H9 (cell line): ENCODE measurements at regions not wholly inside any gene's neighbourhood (a gene's known extent, or its start where the extent isn't known, plus 50 kb on each side); places are given as distances from the start of the nearest gene placed in this dataset.

Experiments
- DNase-seq: peaks from one replicate; pipeline ENCODE4 v3.0.0-alpha.2; 2017
- H2AFZ ChIP-seq: one replicate; pipeline ENCODE4 v1.6.1; 2013; ENCODE audit warnings: mild to moderate bottlenecking, low read length, control low read depth, moderate library complexity
- H2AK5ac ChIP-seq: 2 replicates; pipeline ENCODE4 v1.6.1; 2013; ENCODE audit warnings: low read length, control low read depth, mixed read lengths; ENCODE audit not compliant: insufficient read length
- H2BK120ac ChIP-seq: one replicate; pipeline ENCODE4 v1.6.1; 2013; ENCODE audit warnings: low read depth, mild to moderate bottlenecking, low read length, control low read depth, inconsistent platforms; ENCODE audit not compliant: poor library complexity, severe bottlenecking
- H2BK12ac ChIP-seq: 2 replicates; pipeline ENCODE4 v1.6.1; 2013; ENCODE audit warnings: low read length, control low read depth, mixed read lengths, low read depth; ENCODE audit not compliant: insufficient read length
- H2BK15ac ChIP-seq: 2 replicates; pipeline ENCODE4 v1.6.1; 2013; ENCODE audit warnings: low read depth, low read length, control low read depth
- H2BK20ac ChIP-seq: one replicate; pipeline ENCODE4 v1.6.1; 2013; ENCODE audit warnings: low read depth, mild to moderate bottlenecking, low read length, control low read depth, inconsistent platforms; ENCODE audit not compliant: poor library complexity, severe bottlenecking
- H2BK5ac ChIP-seq: 2 replicates; pipeline ENCODE4 v1.6.1; 2013; ENCODE audit warnings: low read length, control low read depth, mixed read lengths; ENCODE audit not compliant: insufficient read length
- H3K14ac ChIP-seq: 2 replicates; pipeline ENCODE4 v1.6.1; 2013; ENCODE audit warnings: low read length, control low read depth; ENCODE audit not compliant: insufficient read depth
- H3K18ac ChIP-seq: 2 replicates; pipeline ENCODE4 v1.6.1; 2013; ENCODE audit warnings: low read depth, mild to moderate bottlenecking, mixed read lengths, low read length, control low read depth; ENCODE audit not compliant: insufficient read length
- H3K23ac ChIP-seq: 2 replicates; pipeline ENCODE4 v1.6.1; 2013; ENCODE audit warnings: low read length, control low read depth, mixed read lengths, low read depth; ENCODE audit not compliant: insufficient read length
- H3K23me2 ChIP-seq: 2 replicates; pipeline ENCODE4 v1.6.1; 2013; ENCODE audit warnings: low read depth, mild to moderate bottlenecking, mixed read lengths, low read length, control low read depth; ENCODE audit not compliant: insufficient read length, poor library complexity, severe bottlenecking
- H3K27ac ChIP-seq: 2 replicates; pipeline ENCODE4 v1.5.1; 2013; ENCODE audit warnings: low read length, control low read depth, mixed read lengths, low read depth; ENCODE audit not compliant: insufficient read length
- H3K27me3 ChIP-seq: 2 replicates; pipeline ENCODE4 v1.6.1; 2013; ENCODE audit warnings: low read length, control low read depth, inconsistent platforms; ENCODE audit not compliant: insufficient read depth
- H3K4ac ChIP-seq: 2 replicates; pipeline ENCODE4 v1.6.1; 2013; ENCODE audit warnings: low read depth, mild to moderate bottlenecking, control low read depth, inconsistent platforms, low read length, moderate library complexity
- H3K4me1 ChIP-seq: 2 replicates; pipeline ENCODE4 v1.6.1; 2013; ENCODE audit warnings: low read length, control low read depth, inconsistent platforms; ENCODE audit not compliant: insufficient read depth
- H3K4me2 ChIP-seq: 2 replicates; pipeline ENCODE4 v1.6.1; 2013; ENCODE audit warnings: low read length, control low read depth, mixed read lengths; ENCODE audit not compliant: insufficient read length, insufficient read depth
- H3K56ac ChIP-seq: 2 replicates; pipeline ENCODE4 v1.6.1; 2013; ENCODE audit warnings: low read depth, mild to moderate bottlenecking, mixed read lengths, low read length, control low read depth; ENCODE audit not compliant: insufficient read length
- H3K79me1 ChIP-seq: 2 replicates; pipeline ENCODE4 v1.6.1; 2013; ENCODE audit warnings: low read depth, mild to moderate bottlenecking, moderate library complexity, low read length, control low read depth, inconsistent platforms; ENCODE audit not compliant: insufficient read depth, poor library complexity, severe bottlenecking
- H3K79me2 ChIP-seq: 2 replicates; pipeline ENCODE4 v1.6.1; 2013; ENCODE audit warnings: low read length, control low read depth, inconsistent platforms; ENCODE audit not compliant: insufficient read depth
- H3K9ac ChIP-seq: 2 replicates; pipeline ENCODE4 v1.6.1; 2013; ENCODE audit warnings: low read length, control low read depth, mixed read lengths; ENCODE audit not compliant: insufficient read length; ENCODE audit errors: extremely low read depth
- H3K9me3 ChIP-seq: one replicate; pipeline ENCODE4 v1.6.1; 2013; ENCODE audit warnings: low read depth, low read length, inconsistent platforms; ENCODE audit not compliant: control insufficient read depth
- H3T11ph ChIP-seq: one replicate; pipeline ENCODE4 v1.6.1; 2013; ENCODE audit warnings: mild to moderate bottlenecking, low read length, control low read depth, inconsistent platforms
- H4K20me1 ChIP-seq: one replicate; pipeline ENCODE4 v1.6.1; 2013; ENCODE audit not compliant: control insufficient read depth, insufficient read length, insufficient read depth
- H4K5ac ChIP-seq: 2 replicates; pipeline ENCODE4 v1.6.1; 2013; ENCODE audit warnings: low read depth, mild to moderate bottlenecking, mixed read lengths, low read length, control low read depth; ENCODE audit not compliant: insufficient read length
- H4K8ac ChIP-seq: replicated peaks from 2 replicates; pipeline ENCODE4 v1.6.1; 2013; ENCODE audit warnings: low read length, control low read depth, mixed read lengths, low read depth; ENCODE audit not compliant: insufficient read length
- H4K91ac ChIP-seq: 2 replicates; pipeline ENCODE4 v1.6.1; 2013; ENCODE audit warnings: low read depth, mild to moderate bottlenecking, moderate library complexity, mixed read lengths, low read length, control low read depth; ENCODE audit not compliant: insufficient read length
- H3K27ac Mint-ChIP-seq, 3 experiments: 2 replicates in 2 of 3; 3 replicates in 1 of 3; pipeline ENCODE4 v1.8.0; 2020 to 2021; ENCODE audit warnings: mixed read lengths in 3 of 3, mild to moderate bottlenecking in 1 of 3, moderate library complexity in 1 of 3
- H3K27me3 Mint-ChIP-seq: 2 replicates; pipeline ENCODE4 v1.8.0; 2021; ENCODE audit warnings: low read depth, mild to moderate bottlenecking, moderate library complexity, mixed read lengths
- H3K36me3 Mint-ChIP-seq, 3 experiments: 2 replicates in 2 of 3; 3 replicates in 1 of 3; pipeline ENCODE4 v1.8.0; 2020 to 2021; ENCODE audit warnings: low read depth in 3 of 3, mixed read lengths in 3 of 3; ENCODE audit not compliant: insufficient read depth in 1 of 3
- H3K4me1 Mint-ChIP-seq, 2 experiments: 2 replicates each; pipeline ENCODE4 v1.8.0; 2020; ENCODE audit warnings: mixed read lengths in 2 of 2
- H3K4me3 Mint-ChIP-seq, 2 experiments: 2 replicates in 1 of 2; 3 replicates in 1 of 2; pipeline ENCODE4 v1.8.0; 2020 to 2021; ENCODE audit warnings: mild to moderate bottlenecking in 2 of 2, mixed read lengths in 2 of 2, moderate library complexity in 1 of 2
- H3K9me3 Mint-ChIP-seq, 2 experiments: 2 replicates in 1 of 2; 3 replicates in 1 of 2; pipeline ENCODE4 v1.8.0; 2020; ENCODE audit warnings: mild to moderate bottlenecking in 2 of 2, mixed read lengths in 2 of 2, moderate library complexity in 1 of 2
- CTCF ChIP-seq: fragments of 200-600 bp; sonication (generic); conservative IDR thresholded peaks from 3 replicates; pipeline ENCODE4 v1.8.0; 2021; ENCODE audit warnings: antibody characterized with exemption, mild to moderate bottlenecking
- WGBS: extraction: QIAGEN DNeasy Blood & Tissue Kit; methylation state at CpG from one replicate; pipeline ENCODE4 v1.1.7; 2013; ENCODE audit warnings: missing lambda C conversion rate, low lambda C conversion rate, mixed read lengths; ENCODE audit not compliant: insufficient read length; ENCODE audit errors: extremely low coverage; 5-methylcytosine and 5-hydroxymethylcytosine counted together

GRCh38 chr14:85442996-85443395 lies 86.9 kb upstream of the FLRT2 start:
- H3K56ac ChIP-seq, result no peak overlapping the region
- H2BK120ac ChIP-seq, result no peak overlapping the region
- H2BK12ac ChIP-seq, result no peak overlapping the region
- 0 out of 4 replicates have a peak, but pooled peaks cover 0 to 2% of the 10 kb centered on the region in 2 experiments for H3K4me1 Mint-ChIP-seq
- H4K5ac ChIP-seq, result no peak overlapping the region
- no peak overlapping the region for H2BK20ac ChIP-seq
- 0 out of 7 replicates have a peak, but pooled peaks cover 0 to 1% (median 0%) of the 10 kb centered on the region in 3 experiments for H3K36me3 Mint-ChIP-seq
- H4K20me1 ChIP-seq, result no peaks in the 10 kb centered on the region
- H2BK15ac ChIP-seq, result no peak overlapping the region
- H3K27ac Mint-ChIP-seq, result no peak overlapping the region
- H3T11ph ChIP-seq, result no peak overlapping the region
- no peak overlapping the region for H3K4me2 ChIP-seq
- no peak overlapping the region for H4K91ac ChIP-seq
- H3K18ac ChIP-seq, result no peak overlapping the region
- DNase-seq, result no peak
- H3K4me3 Mint-ChIP-seq, result no peak overlapping the region
- no peak for TF ChIP-seq CTCF
- H3K4me1 ChIP-seq, result no peaks in the 10 kb centered on the region
- H4K8ac ChIP-seq, result no peak overlapping the region
- peaks cover 0 to 2% of the 10 kb centered on the region in 2 experiments; a peak in 1 of 5 replicates for H3K9me3 Mint-ChIP-seq
- no peak overlapping the region for H3K14ac ChIP-seq
- H2BK5ac ChIP-seq, result no peak overlapping the region
- H3K9me3 ChIP-seq, result no peaks in the 10 kb centered on the region
- H3K27me3 ChIP-seq, result no peaks in the 10 kb centered on the region
- no peak overlapping the region for H3K27ac ChIP-seq
- no peaks in the 10 kb centered on the region for H3K27me3 Mint-ChIP-seq
- no peak overlapping the region for H2AFZ ChIP-seq
- no peaks in the 10 kb centered on the region for H3K23me2 ChIP-seq
- H3K23ac ChIP-seq, result no peak overlapping the region
- no CpG with 5 or more reads among the region's 1 CpG for WGBS
- H2AK5ac ChIP-seq, result no peak overlapping the region
- H3K79me2 ChIP-seq, result no peaks in the 10 kb centered on the region
- H3K79me1 ChIP-seq, result no peaks in the 10 kb centered on the region
- H3K9ac ChIP-seq, result no peak overlapping the region
- H3K4ac ChIP-seq, result no peak overlapping the region
